GM12872 (cell line): ENCODE measurements at regions not wholly inside any gene's neighbourhood (a gene's known extent, or its start where the extent isn't known, plus 50 kb on each side); places are given as distances from the start of the nearest gene placed in this dataset.

Source experiments
- TF ChIP-seq, protein P1 (sequence below): IDR thresholded peaks from 3 replicates; pipeline ENCODE4 v1.5.1; 2011; ENCODE audit warnings: low read depth, mild to moderate bottlenecking, low read length, moderate library complexity; ENCODE audit not compliant: insufficient read depth

- TF ChIP-seq, protein P1, sequence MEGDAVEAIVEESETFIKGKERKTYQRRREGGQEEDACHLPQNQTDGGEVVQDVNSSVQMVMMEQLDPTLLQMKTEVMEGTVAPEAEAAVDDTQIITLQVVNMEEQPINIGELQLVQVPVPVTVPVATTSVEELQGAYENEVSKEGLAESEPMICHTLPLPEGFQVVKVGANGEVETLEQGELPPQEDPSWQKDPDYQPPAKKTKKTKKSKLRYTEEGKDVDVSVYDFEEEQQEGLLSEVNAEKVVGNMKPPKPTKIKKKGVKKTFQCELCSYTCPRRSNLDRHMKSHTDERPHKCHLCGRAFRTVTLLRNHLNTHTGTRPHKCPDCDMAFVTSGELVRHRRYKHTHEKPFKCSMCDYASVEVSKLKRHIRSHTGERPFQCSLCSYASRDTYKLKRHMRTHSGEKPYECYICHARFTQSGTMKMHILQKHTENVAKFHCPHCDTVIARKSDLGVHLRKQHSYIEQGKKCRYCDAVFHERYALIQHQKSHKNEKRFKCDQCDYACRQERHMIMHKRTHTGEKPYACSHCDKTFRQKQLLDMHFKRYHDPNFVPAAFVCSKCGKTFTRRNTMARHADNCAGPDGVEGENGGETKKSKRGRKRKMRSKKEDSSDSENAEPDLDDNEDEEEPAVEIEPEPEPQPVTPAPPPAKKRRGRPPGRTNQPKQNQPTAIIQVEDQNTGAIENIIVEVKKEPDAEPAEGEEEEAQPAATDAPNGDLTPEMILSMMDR: no peak
Observed at GRCh38 chr18:28466204-28466603, 289.3 kb upstream of the CDH2 start.

DNA sequence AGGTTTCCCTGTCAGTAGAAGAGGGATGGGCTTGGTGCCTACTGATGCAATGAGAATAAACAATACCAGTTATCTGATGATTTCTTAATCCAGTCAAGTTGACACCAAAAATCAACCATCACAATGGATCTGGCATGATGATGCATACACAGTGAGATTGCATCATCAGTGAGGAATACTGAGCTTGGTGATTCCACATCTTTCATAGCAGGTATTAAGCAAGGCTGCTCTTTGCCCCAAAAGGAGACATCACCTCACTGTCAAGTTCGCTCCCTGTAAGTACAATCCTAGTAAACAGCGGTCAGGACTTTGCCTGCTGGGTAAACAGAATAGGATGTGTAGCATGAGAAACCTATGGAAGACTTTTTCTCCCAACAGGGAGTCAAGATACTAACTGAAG is 282.7 kb upstream of the CDH2 start:
- TF ChIP-seq, protein P1: no peak

DNA sequence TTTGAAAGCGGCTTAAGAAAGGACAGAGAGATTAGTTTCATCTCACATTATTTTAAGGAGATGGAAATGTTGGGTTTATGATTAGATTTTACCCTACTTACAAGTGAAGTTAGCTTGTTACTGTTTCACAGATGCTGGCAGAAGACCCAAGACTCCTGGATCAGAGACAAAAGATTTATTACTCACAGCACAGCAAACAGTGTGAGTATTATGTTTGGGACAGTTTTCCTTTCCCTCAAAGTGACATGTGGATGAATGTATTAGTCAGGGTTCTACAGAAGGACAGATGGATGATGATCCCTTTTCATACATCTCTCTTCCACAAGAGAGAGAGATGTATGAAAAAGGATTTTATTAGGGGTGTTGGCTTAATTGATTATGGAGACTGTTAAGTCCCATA is 281.8 kb upstream of the CDH2 start:
- TF ChIP-seq, protein P1: no peak

- TF ChIP-seq, protein P1: no peak
Observed at GRCh38 chr18:28457784-28458183, 280.9 kb upstream of the CDH2 start.

- TF ChIP-seq, protein P1: no peak
Observed at GRCh38 chr18:28455971-28456370, 279.0 kb upstream of the CDH2 start.

- TF ChIP-seq, protein P1: no peak
Observed at GRCh38 chr18:28439870-28440269, 262.9 kb upstream of the CDH2 start.

DNA sequence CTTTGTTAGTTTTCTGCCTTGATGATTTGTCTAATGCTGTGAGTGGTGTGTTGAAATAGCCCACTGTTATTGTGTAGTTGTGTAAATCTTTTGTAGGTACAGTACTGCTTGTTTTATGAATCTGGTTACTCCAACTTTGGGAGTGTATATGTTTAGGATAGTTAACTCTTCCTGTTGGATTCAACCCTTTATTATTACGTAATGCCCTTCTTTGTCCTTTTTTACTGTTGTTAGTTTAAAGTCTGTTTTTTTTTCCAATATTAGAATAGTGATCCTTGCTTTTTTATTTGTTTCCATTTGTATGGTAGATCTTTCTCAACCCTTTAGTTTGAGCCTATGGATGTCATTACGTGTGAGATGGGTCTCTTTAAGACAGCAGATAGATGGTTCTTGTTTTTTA is 261.5 kb upstream of the CDH2 start:
- TF ChIP-seq, protein P1: no peak

DNA sequence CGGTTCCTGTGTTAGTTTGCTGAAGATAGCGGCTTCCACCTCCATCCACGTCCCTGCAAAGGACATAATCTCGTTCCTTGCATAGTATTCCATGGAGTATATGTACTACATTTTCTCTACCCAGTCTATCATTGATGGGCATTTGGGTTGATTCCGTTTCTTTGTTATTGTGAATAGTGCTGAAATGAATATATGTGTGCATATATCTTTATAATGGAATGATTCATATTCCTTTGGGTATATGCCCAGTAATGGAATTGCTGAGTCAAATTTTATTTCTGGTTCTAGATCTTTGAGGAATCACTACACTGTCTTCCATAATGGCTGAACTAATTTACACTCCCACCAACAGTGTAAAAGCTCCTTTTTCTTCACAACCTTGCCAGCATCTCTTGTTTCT is 255.4 kb upstream of the CDH2 start:
- TF ChIP-seq, protein P1: no peak
